ENCODE measurements at regions not wholly inside any gene's neighbourhood (a gene's known extent, or its start where the extent isn't known, plus 50 kb on each side); places are given as distances from the start of the nearest gene placed in this dataset.

- TF ChIP-seq, protein P1, sequence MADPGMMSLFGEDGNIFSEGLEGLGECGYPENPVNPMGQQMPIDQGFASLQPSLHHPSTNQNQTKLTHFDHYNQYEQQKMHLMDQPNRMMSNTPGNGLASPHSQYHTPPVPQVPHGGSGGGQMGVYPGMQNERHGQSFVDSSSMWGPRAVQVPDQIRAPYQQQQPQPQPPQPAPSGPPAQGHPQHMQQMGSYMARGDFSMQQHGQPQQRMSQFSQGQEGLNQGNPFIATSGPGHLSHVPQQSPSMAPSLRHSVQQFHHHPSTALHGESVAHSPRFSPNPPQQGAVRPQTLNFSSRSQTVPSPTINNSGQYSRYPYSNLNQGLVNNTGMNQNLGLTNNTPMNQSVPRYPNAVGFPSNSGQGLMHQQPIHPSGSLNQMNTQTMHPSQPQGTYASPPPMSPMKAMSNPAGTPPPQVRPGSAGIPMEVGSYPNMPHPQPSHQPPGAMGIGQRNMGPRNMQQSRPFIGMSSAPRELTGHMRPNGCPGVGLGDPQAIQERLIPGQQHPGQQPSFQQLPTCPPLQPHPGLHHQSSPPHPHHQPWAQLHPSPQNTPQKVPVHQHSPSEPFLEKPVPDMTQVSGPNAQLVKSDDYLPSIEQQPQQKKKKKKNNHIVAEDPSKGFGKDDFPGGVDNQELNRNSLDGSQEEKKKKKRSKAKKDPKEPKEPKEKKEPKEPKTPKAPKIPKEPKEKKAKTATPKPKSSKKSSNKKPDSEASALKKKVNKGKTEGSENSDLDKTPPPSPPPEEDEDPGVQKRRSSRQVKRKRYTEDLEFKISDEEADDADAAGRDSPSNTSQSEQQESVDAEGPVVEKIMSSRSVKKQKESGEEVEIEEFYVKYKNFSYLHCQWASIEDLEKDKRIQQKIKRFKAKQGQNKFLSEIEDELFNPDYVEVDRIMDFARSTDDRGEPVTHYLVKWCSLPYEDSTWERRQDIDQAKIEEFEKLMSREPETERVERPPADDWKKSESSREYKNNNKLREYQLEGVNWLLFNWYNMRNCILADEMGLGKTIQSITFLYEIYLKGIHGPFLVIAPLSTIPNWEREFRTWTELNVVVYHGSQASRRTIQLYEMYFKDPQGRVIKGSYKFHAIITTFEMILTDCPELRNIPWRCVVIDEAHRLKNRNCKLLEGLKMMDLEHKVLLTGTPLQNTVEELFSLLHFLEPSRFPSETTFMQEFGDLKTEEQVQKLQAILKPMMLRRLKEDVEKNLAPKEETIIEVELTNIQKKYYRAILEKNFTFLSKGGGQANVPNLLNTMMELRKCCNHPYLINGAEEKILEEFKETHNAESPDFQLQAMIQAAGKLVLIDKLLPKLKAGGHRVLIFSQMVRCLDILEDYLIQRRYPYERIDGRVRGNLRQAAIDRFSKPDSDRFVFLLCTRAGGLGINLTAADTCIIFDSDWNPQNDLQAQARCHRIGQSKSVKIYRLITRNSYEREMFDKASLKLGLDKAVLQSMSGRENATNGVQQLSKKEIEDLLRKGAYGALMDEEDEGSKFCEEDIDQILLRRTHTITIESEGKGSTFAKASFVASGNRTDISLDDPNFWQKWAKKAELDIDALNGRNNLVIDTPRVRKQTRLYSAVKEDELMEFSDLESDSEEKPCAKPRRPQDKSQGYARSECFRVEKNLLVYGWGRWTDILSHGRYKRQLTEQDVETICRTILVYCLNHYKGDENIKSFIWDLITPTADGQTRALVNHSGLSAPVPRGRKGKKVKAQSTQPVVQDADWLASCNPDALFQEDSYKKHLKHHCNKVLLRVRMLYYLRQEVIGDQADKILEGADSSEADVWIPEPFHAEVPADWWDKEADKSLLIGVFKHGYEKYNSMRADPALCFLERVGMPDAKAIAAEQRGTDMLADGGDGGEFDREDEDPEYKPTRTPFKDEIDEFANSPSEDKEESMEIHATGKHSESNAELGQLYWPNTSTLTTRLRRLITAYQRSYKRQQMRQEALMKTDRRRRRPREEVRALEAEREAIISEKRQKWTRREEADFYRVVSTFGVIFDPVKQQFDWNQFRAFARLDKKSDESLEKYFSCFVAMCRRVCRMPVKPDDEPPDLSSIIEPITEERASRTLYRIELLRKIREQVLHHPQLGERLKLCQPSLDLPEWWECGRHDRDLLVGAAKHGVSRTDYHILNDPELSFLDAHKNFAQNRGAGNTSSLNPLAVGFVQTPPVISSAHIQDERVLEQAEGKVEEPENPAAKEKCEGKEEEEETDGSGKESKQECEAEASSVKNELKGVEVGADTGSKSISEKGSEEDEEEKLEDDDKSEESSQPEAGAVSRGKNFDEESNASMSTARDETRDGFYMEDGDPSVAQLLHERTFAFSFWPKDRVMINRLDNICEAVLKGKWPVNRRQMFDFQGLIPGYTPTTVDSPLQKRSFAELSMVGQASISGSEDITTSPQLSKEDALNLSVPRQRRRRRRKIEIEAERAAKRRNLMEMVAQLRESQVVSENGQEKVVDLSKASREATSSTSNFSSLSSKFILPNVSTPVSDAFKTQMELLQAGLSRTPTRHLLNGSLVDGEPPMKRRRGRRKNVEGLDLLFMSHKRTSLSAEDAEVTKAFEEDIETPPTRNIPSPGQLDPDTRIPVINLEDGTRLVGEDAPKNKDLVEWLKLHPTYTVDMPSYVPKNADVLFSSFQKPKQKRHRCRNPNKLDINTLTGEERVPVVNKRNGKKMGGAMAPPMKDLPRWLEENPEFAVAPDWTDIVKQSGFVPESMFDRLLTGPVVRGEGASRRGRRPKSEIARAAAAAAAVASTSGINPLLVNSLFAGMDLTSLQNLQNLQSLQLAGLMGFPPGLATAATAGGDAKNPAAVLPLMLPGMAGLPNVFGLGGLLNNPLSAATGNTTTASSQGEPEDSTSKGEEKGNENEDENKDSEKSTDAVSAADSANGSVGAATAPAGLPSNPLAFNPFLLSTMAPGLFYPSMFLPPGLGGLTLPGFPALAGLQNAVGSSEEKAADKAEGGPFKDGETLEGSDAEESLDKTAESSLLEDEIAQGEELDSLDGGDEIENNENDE (IDR thresholded peaks at IDR 0.05; ENCODE audit: insufficient replicate concordance, low read length) = no peak
- TF ChIP-seq MAFK (IDR thresholded peaks at IDR 0.05; ENCODE audit: low read depth, low read length) = no peak
- no peak for TF ChIP-seq SP2 (IDR thresholded peaks at IDR 0.05; ENCODE audit: low read length)
- no peak for TF ChIP-seq EZH2 (IDR thresholded peaks at IDR 0.05; ENCODE audit: low read depth, low read length, severe bottlenecking)
- TF ChIP-seq ZNF274 (IDR thresholded peaks at IDR 0.05; ENCODE audit: borderline replicate concordance, extremely low read depth, low read length) = no peak
- TF ChIP-seq, protein P2, sequence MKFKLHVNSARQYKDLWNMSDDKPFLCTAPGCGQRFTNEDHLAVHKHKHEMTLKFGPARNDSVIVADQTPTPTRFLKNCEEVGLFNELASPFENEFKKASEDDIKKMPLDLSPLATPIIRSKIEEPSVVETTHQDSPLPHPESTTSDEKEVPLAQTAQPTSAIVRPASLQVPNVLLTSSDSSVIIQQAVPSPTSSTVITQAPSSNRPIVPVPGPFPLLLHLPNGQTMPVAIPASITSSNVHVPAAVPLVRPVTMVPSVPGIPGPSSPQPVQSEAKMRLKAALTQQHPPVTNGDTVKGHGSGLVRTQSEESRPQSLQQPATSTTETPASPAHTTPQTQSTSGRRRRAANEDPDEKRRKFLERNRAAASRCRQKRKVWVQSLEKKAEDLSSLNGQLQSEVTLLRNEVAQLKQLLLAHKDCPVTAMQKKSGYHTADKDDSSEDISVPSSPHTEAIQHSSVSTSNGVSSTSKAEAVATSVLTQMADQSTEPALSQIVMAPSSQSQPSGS (IDR thresholded peaks at IDR 0.05; ENCODE audit: low read length) = no peak
- no peak for TF ChIP-seq KDM1A (IDR thresholded peaks at IDR 0.05; ENCODE audit: borderline replicate concordance, low read length)
- TF ChIP-seq ATF3 (IDR thresholded peaks at IDR 0.05; ENCODE audit: insufficient read depth, low read depth, low read length) = no peak
- no peak for TF ChIP-seq TCF12 (IDR thresholded peaks at IDR 0.05; ENCODE audit: low read depth, low read length)
- TF ChIP-seq CBX8 (IDR thresholded peaks at IDR 0.05; ENCODE audit: borderline replicate concordance, low read depth, low read length) = no peak
These were observed 296.4 kb downstream of the PAX1 start (continued) for GRCh38 chr20:22001886-22002285.

All from H1 (cell line).